ENCODE measurements at regions not wholly inside any gene's neighbourhood (a gene's known extent, or its start where the extent isn't known, plus 50 kb on each side); places are given as distances from the start of the nearest gene placed in this dataset.

- dilution Hi-C loops (cut with MboI; ENCODE audit: extremely low pct_ligation_motif_present, low sequenced_read_pairs): no loop called here
- BruUV-seq (replicated peaks): no TSS peak
Observed at GRCh38 chr4:66964467-66964866, 580.8 kb downstream of the CENPC start.

More at GRCh38 chr4:66964467-66964866, 580.8 kb downstream of the CENPC start:
- Histone ChIP-seq H3K27ac (ENCODE audit: insufficient read depth, low read depth, low read length) (no peak overlapping the region), H3K9me3 (replicated peaks; ENCODE audit: control insufficient read depth, insufficient read depth, low read length) (no peaks in the 10 kb centered on the region), H4K20me1 (replicated peaks; ENCODE audit: control insufficient read depth, extremely low read depth, insufficient read depth, low read length) (no peaks in the 10 kb centered on the region), H3K36me3 (ENCODE audit: control insufficient read depth in 2 of 2, extremely low read depth in 1 of 2, insufficient read depth in 2 of 2, low read length in 2 of 2) (no peaks in the 10 kb centered on the region), H3K79me2 (ENCODE audit: control insufficient read depth, insufficient read depth, low read length) (no peaks in the 10 kb centered on the region), H3K4me2 (ENCODE audit: insufficient read depth, low read length) (no peak overlapping the region), H3K4me1 (ENCODE audit: control insufficient read depth, extremely low read depth, insufficient read depth, low read length) (no peaks in the 10 kb centered on the region), H3K4me3 (replicated peaks in 1 of 3; ENCODE audit: insufficient read depth in 1 of 3, low read depth in 1 of 3, low read length in 3 of 3) (no peak overlapping the region), H3K27me3 (ENCODE audit: control insufficient read depth in 2 of 2, insufficient read depth in 2 of 2, low read length in 2 of 2) (no peaks in the 10 kb centered on the region), H3K9me1 (replicated peaks; ENCODE audit: control insufficient read depth, extremely low read depth, insufficient read depth, low read length) (no peaks in the 10 kb centered on the region), H2AFZ (ENCODE audit: low read depth, low read length) (no peak overlapping the region), H3K9ac (replicated peaks; ENCODE audit: extremely low read depth, insufficient read depth, low read length) (no peak overlapping the region)
- POLR2A ChIA-PET: no interaction called here
- TF ChIP-seq POLR2A (IDR thresholded peaks at IDR 0.05; ENCODE audit: low read depth, low read length) (no peak), JUN (IDR thresholded peaks at IDR 0.05; ENCODE audit: borderline replicate concordance, insufficient read depth, insufficient read length, low read depth) (no peak), FOS (IDR thresholded peaks at IDR 0.05; ENCODE audit: borderline replicate concordance, insufficient read depth, low read length) (no peak), MYC (IDR thresholded peaks at IDR 0.05; ENCODE audit: low read depth, low read length) (no peak), CTCF (IDR thresholded peaks at IDR 0.05; ENCODE audit: extremely low read depth in 1 of 2, insufficient read depth in 1 of 2, low read depth in 1 of 2, low read length in 2 of 2) (no peak), EZH2 (IDR thresholded peaks at IDR 0.05; ENCODE audit: borderline replicate concordance, low read depth, low read length, severe bottlenecking) (no peak), GATA2 (IDR thresholded peaks at IDR 0.05; ENCODE audit: insufficient read depth, insufficient read length, low read depth, low read length) (no peak), POLR2AphosphoS5 (IDR thresholded peaks at IDR 0.05; ENCODE audit: insufficient read depth, low read depth, low read length) (no peak), MAX (IDR thresholded peaks at IDR 0.05; ENCODE audit: insufficient read depth, insufficient read length) (no peak)
- DNase-seq (ENCODE audit: low read depth, low spot score) (no peak), FAIRE-seq (no peak)
- CTCF ChIA-PET: no interaction called here
- intact Hi-C loops (cut with micrococcal nuclease): no loop called here

All from endothelial cell of umbilical vein (primary cell).